ENCODE measurements at regions not wholly inside any gene's neighbourhood (a gene's known extent, or its start where the extent isn't known, plus 50 kb on each side); places are given as distances from the start of the nearest gene placed in this dataset.
"Not testable (repeated sequence)": the region's sequence is repeated elsewhere in the genome, so short reads cannot be mapped to it uniquely, and the experiment has no call there.

GRCh38 chr10:65186668-65187067 is 1665.5 kb downstream of the REEP3 start:
- H4K8ac ChIP-seq (ENCODE audit: low read depth, low read length); H2BK120ac ChIP-seq (ENCODE audit: low read depth, low read length); H2BK12ac ChIP-seq (ENCODE audit: low read length); H3K4me2 ChIP-seq (ENCODE audit: insufficient read depth, low read length, poor library complexity, severe bottlenecking); H3K18ac ChIP-seq (ENCODE audit: low read length); H3K4ac ChIP-seq (ENCODE audit: low read length); H2BK5ac ChIP-seq (ENCODE audit: low read length); H3K36me3 ChIP-seq (replicated peaks in 1 of 2; ENCODE audit: control insufficient read depth in 2 of 2, insufficient read depth in 2 of 2, low read length in 2 of 2); H2BK15ac ChIP-seq (ENCODE audit: low read length); H3K27ac ChIP-seq (replicated peaks; ENCODE audit: low read length); H3K4me3 ChIP-seq (ENCODE audit: low read length in 2 of 2); H3K23ac ChIP-seq (ENCODE audit: low read depth, low read length, poor library complexity); H4K91ac ChIP-seq (ENCODE audit: low read depth, low read length, poor library complexity); DNase-seq (ENCODE audit: low spot score); H3K9me3 ChIP-seq (replicated peaks in 1 of 2; ENCODE audit: control insufficient read depth in 2 of 2, insufficient read depth in 1 of 2, low read depth in 1 of 2, low read length in 2 of 2); H3K4me1 ChIP-seq (ENCODE audit: control insufficient read depth in 2 of 2, insufficient read depth in 1 of 2, low read depth in 1 of 2, low read length in 2 of 2); H3K9ac ChIP-seq (ENCODE audit: low read depth, low read length, poor library complexity); H3K14ac ChIP-seq (ENCODE audit: low read length); H3K79me1 ChIP-seq (ENCODE audit: low read depth, low read length); H2AK5ac ChIP-seq (ENCODE audit: low read depth, low read length); H3K27me3 ChIP-seq (ENCODE audit: control insufficient read depth in 3 of 3, insufficient read depth in 3 of 3, low read depth in 1 of 3, low read length in 3 of 3); H2AFZ ChIP-seq (ENCODE audit: low read length): not testable (repeated sequence)
- no CpG with 5 or more reads among the region's 1 CpG for WGBS, 2 donors (ENCODE audit: extremely low coverage in 2 of 2, insufficient read length in 2 of 2, insufficient replicate concordance in 1 of 2)

- no peak overlapping the region for H4K91ac ChIP-seq (ENCODE audit: low read depth, low read length, poor library complexity)
- WGBS, 2 donors (ENCODE audit: extremely low coverage in 2 of 2, insufficient read length in 2 of 2, insufficient replicate concordance in 1 of 2): no CpG with 5 or more reads among the region's 7 CpGs
- no peak overlapping the region for H3K23ac ChIP-seq (ENCODE audit: low read depth, low read length, poor library complexity)
- no peak overlapping the region for H3K4me2 ChIP-seq (ENCODE audit: insufficient read depth, low read length, poor library complexity, severe bottlenecking)
- no peaks in the 10 kb centered on the region for H3K27me3 ChIP-seq (ENCODE audit: control insufficient read depth in 3 of 3, insufficient read depth in 3 of 3, low read depth in 1 of 3, low read length in 3 of 3)
- no peak for DNase-seq (ENCODE audit: low spot score)
- H2BK120ac ChIP-seq (ENCODE audit: low read depth, low read length): no peak overlapping the region
- H4K8ac ChIP-seq (ENCODE audit: low read depth, low read length): no peak overlapping the region
- no peak overlapping the region for H2BK5ac ChIP-seq (ENCODE audit: low read length)
- H3K4me1 ChIP-seq (ENCODE audit: control insufficient read depth in 2 of 2, insufficient read depth in 1 of 2, low read depth in 1 of 2, low read length in 2 of 2): no peaks in the 10 kb centered on the region
- no peak overlapping the region for H3K18ac ChIP-seq (ENCODE audit: low read length)
- no peak overlapping the region for H3K14ac ChIP-seq (ENCODE audit: low read length)
- no peak overlapping the region for H2AFZ ChIP-seq (ENCODE audit: low read length)
- no peak overlapping the region for H3K9ac ChIP-seq (ENCODE audit: low read depth, low read length, poor library complexity)
- no peak overlapping the region for H2BK12ac ChIP-seq (ENCODE audit: low read length)
- no peak overlapping the region for H2AK5ac ChIP-seq (ENCODE audit: low read depth, low read length)
- H3K4me3 ChIP-seq (ENCODE audit: low read length in 2 of 2): no peak overlapping the region
- no peaks in the 10 kb centered on the region for H3K36me3 ChIP-seq (replicated peaks in 1 of 2; ENCODE audit: control insufficient read depth in 2 of 2, insufficient read depth in 2 of 2, low read length in 2 of 2)
- H3K79me1 ChIP-seq (ENCODE audit: low read depth, low read length): no peaks in the 10 kb centered on the region
- no peak overlapping the region for H3K4ac ChIP-seq (ENCODE audit: low read length)
- no peak overlapping the region for H3K27ac ChIP-seq (replicated peaks; ENCODE audit: low read length)
- H3K9me3 ChIP-seq (replicated peaks in 1 of 2; ENCODE audit: control insufficient read depth in 2 of 2, insufficient read depth in 1 of 2, low read depth in 1 of 2, low read length in 2 of 2): no peaks in the 10 kb centered on the region
- H2BK15ac ChIP-seq (ENCODE audit: low read length): no peak overlapping the region
Measured at GRCh38 chr10:65194126-65194525, 1672.9 kb downstream of the REEP3 start.

DNA sequence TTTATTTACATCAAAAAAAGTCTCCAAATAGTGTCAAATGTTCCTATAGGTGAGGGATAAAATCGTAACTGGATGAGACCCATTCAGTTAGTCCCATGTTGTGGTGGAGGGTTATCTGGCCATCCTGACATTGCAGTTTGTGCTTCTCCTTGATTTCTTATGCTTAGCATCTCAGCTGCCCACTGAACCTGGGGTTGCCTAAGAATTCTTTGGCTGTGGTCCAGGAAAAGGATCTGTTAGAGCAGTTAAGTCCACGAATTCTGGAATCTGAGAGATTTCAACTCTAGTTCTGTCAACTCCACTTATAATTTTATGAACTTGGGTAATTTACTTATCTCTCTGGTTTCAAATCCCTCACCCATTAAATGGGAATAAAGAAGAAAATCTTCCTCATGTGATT is 1673.4 kb downstream of the REEP3 start:
- Histone ChIP-seq H3K4me3 (ENCODE audit: low read length in 2 of 2) (no peak overlapping the region), H2BK12ac (ENCODE audit: low read length) (no peak overlapping the region), H3K36me3 (replicated peaks in 1 of 2; ENCODE audit: control insufficient read depth in 2 of 2, insufficient read depth in 2 of 2, low read length in 2 of 2) (no peaks in the 10 kb centered on the region), H4K91ac (ENCODE audit: low read depth, low read length, poor library complexity) (no peak overlapping the region), H3K4me2 (ENCODE audit: insufficient read depth, low read length, poor library complexity, severe bottlenecking) (no peak overlapping the region), H2AK5ac (ENCODE audit: low read depth, low read length) (no peak overlapping the region), H4K8ac (ENCODE audit: low read depth, low read length) (no peak overlapping the region), H3K9ac (ENCODE audit: low read depth, low read length, poor library complexity) (no peak overlapping the region), H3K27me3 (ENCODE audit: control insufficient read depth in 3 of 3, insufficient read depth in 3 of 3, low read depth in 1 of 3, low read length in 3 of 3) (no peaks in the 10 kb centered on the region), H3K18ac (ENCODE audit: low read length) (no peak overlapping the region), H3K23ac (ENCODE audit: low read depth, low read length, poor library complexity) (no peak overlapping the region), H2BK120ac (ENCODE audit: low read depth, low read length) (no peak overlapping the region), H3K14ac (ENCODE audit: low read length) (no peak overlapping the region), H2BK15ac (ENCODE audit: low read length) (no peak overlapping the region), H3K27ac (replicated peaks; ENCODE audit: low read length) (no peak overlapping the region), H2BK5ac (ENCODE audit: low read length) (no peak overlapping the region), H3K4ac (ENCODE audit: low read length) (no peak overlapping the region), H2AFZ (ENCODE audit: low read length) (no peak overlapping the region), H3K79me1 (ENCODE audit: low read depth, low read length) (no peaks in the 10 kb centered on the region), H3K4me1 (ENCODE audit: control insufficient read depth in 2 of 2, insufficient read depth in 1 of 2, low read depth in 1 of 2, low read length in 2 of 2) (no peaks in the 10 kb centered on the region), H3K9me3 (replicated peaks in 1 of 2; ENCODE audit: control insufficient read depth in 2 of 2, insufficient read depth in 1 of 2, low read depth in 1 of 2, low read length in 2 of 2) (no peaks in the 10 kb centered on the region)
- DNase-seq (ENCODE audit: low spot score): no peak
- WGBS, 2 donors (ENCODE audit: extremely low coverage in 2 of 2, insufficient read length in 2 of 2, insufficient replicate concordance in 1 of 2): no CpG with 5 or more reads among the region's 2 CpGs

DNA sequence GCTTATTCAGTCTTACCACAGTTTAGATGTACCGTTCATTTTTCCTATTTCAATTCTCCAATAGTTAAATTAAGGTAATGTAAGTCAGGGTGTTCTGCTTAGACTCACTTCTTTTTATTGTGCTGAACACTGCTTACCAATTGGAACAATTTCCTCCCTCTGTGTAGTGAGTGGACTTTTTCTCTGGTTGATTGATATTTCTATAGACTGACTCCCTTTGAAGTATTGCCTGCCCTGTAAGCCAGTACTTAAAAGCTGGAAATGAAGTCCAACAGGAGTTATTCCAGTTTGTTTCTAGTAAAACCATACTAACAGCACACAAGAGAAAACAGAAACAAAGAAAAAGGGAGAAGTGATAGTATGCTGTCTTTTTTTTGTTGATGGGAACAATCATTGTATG is 1674.9 kb downstream of the REEP3 start:
- no peaks in the 10 kb centered on the region for H3K27me3 ChIP-seq (ENCODE audit: control insufficient read depth in 3 of 3, insufficient read depth in 3 of 3, low read depth in 1 of 3, low read length in 3 of 3)
- no CpG with 5 or more reads among the region's 1 CpG for WGBS, 2 donors (ENCODE audit: extremely low coverage in 2 of 2, insufficient read length in 2 of 2, insufficient replicate concordance in 1 of 2)

More for the DNA sequence above, 1674.9 kb downstream of the REEP3 start:
- Histone ChIP-seq H3K9ac (ENCODE audit: low read depth, low read length, poor library complexity) (no peak overlapping the region), H3K36me3 (replicated peaks in 1 of 2; ENCODE audit: control insufficient read depth in 2 of 2, insufficient read depth in 2 of 2, low read length in 2 of 2) (no peaks in the 10 kb centered on the region), H3K18ac (ENCODE audit: low read length) (no peak overlapping the region), H2BK15ac (ENCODE audit: low read length) (no peak overlapping the region), H3K4me1 (ENCODE audit: control insufficient read depth in 2 of 2, insufficient read depth in 1 of 2, low read depth in 1 of 2, low read length in 2 of 2) (no peaks in the 10 kb centered on the region), H3K14ac (ENCODE audit: low read length) (no peak overlapping the region), H2BK12ac (ENCODE audit: low read length) (no peak overlapping the region), H3K4me3 (ENCODE audit: low read length in 2 of 2) (no peak overlapping the region), H4K8ac (ENCODE audit: low read depth, low read length) (no peak overlapping the region), H3K79me1 (ENCODE audit: low read depth, low read length) (no peaks in the 10 kb centered on the region), H2BK120ac (ENCODE audit: low read depth, low read length) (no peak overlapping the region), H2AK5ac (ENCODE audit: low read depth, low read length) (no peak overlapping the region), H3K9me3 (replicated peaks in 1 of 2; ENCODE audit: control insufficient read depth in 2 of 2, insufficient read depth in 1 of 2, low read depth in 1 of 2, low read length in 2 of 2) (peaks cover 0 to 2% of the 10 kb centered on the region in 2 donors), H2AFZ (ENCODE audit: low read length) (no peak overlapping the region), H2BK5ac (ENCODE audit: low read length) (no peak overlapping the region), H3K27ac (replicated peaks; ENCODE audit: low read length) (no peak overlapping the region), H3K4me2 (ENCODE audit: insufficient read depth, low read length, poor library complexity, severe bottlenecking) (no peak overlapping the region), H3K23ac (ENCODE audit: low read depth, low read length, poor library complexity) (no peak overlapping the region), H4K91ac (ENCODE audit: low read depth, low read length, poor library complexity) (no peak overlapping the region), H3K4ac (ENCODE audit: low read length) (no peak overlapping the region)
- no peak for DNase-seq (ENCODE audit: low spot score)

Data from neuronal stem cell (in vitro differentiated cells).